IMR-90 (cell line): ENCODE measurements at regions not wholly inside any gene's neighbourhood (a gene's known extent, or its start where the extent isn't known, plus 50 kb on each side); places are given as distances from the start of the nearest gene placed in this dataset.

Experiments
- ATAC-seq: fragments of 200-7000 bp; cut with Tn5 transposase; 2 replicates; pipeline ENCODE4 v1.9.1; 2020; ENCODE audit warnings: low read depth, mild to moderate bottlenecking, moderate library complexity
- BruUV-seq: library from RNA; stranded (reverse); fragments of 400-500 nt; replicated peaks from 2 replicates; lab custom pipeline; 2021; lab: Mats Ljungman, UMichigan
- CTCF ChIA-PET: fragments of 300-600 bp; formaldehyde crosslinking; extraction: SDS; loops from one replicate; lab custom pipeline; 2021; ENCODE audit warnings: antibody characterized with exemption; lab: Yijun Ruan, JAX
- POLR2A ChIA-PET: fragments of 300-600 bp; sonication (Branson Sonifier 250); formaldehyde crosslinking; loops from one replicate; lab custom pipeline; 2022; ENCODE audit warnings: antibody characterized with exemption; ENCODE audit not compliant: unreplicated experiment; lab: Charles Lee
- DNase-seq: peaks from one replicate; pipeline ENCODE4 v3.0.0; 2013
- H2AFZ ChIP-seq: replicated peaks from 2 replicates; pipeline ENCODE3; 2013; ENCODE audit warnings: low read length, mild to moderate bottlenecking; ENCODE audit not compliant: poor library complexity
- H2AK5ac ChIP-seq: 2 replicates; pipeline ENCODE4 v1.6.1; 2013; ENCODE audit warnings: low read depth, low read length, inconsistent platforms
- H2AK9ac ChIP-seq: replicated peaks from 2 replicates; pipeline ENCODE3; 2013; ENCODE audit warnings: mild to moderate bottlenecking, low read depth, low read length, moderate library complexity; ENCODE audit not compliant: poor library complexity
- H2BK120ac ChIP-seq: 2 replicates; pipeline ENCODE4 v1.6.1; 2013; ENCODE audit warnings: low read depth, low read length, inconsistent platforms
- H2BK15ac ChIP-seq: 3 replicates; pipeline ENCODE4 v1.6.1; 2013; ENCODE audit warnings: low read depth, low read length, inconsistent platforms
- H2BK20ac ChIP-seq: 2 replicates; pipeline ENCODE4 v1.6.1; 2013; ENCODE audit warnings: low read depth, mild to moderate bottlenecking, inconsistent platforms, low read length, moderate library complexity
- H2BK5ac ChIP-seq: 2 replicates; pipeline ENCODE4 v1.6.1; 2013; ENCODE audit warnings: mild to moderate bottlenecking, low read depth, low read length, inconsistent platforms; ENCODE audit not compliant: poor library complexity, severe bottlenecking
- H3K14ac ChIP-seq: replicated peaks from 2 replicates; pipeline ENCODE4 v1.6.1; 2013; ENCODE audit warnings: low read depth, low read length, inconsistent platforms
- H3K18ac ChIP-seq: 2 replicates; pipeline ENCODE4 v1.6.1; 2013; ENCODE audit warnings: low read depth, low read length, control low read depth
- H3K23ac ChIP-seq: 2 replicates; pipeline ENCODE4 v1.6.1; 2013; ENCODE audit warnings: low read depth, low read length, inconsistent platforms
- H3K27ac ChIP-seq: 2 replicates; pipeline ENCODE4 v1.5.1; 2013; ENCODE audit warnings: mild to moderate bottlenecking, control low read depth, low read length; ENCODE audit not compliant: insufficient read depth
- H3K27me3 ChIP-seq: 2 replicates; pipeline ENCODE4 v1.6.1; 2013; ENCODE audit warnings: low read length; ENCODE audit not compliant: control insufficient read depth, insufficient read depth
- H3K36me3 ChIP-seq: 2 replicates; pipeline ENCODE4 v1.6.1; 2013; ENCODE audit warnings: low read length, mixed read lengths; ENCODE audit not compliant: control insufficient read depth, insufficient read depth
- H3K4ac ChIP-seq: 2 replicates; pipeline ENCODE4 v1.6.1; 2013; ENCODE audit warnings: low read depth, low read length, inconsistent platforms
- H3K4me1 ChIP-seq: 2 replicates; pipeline ENCODE4 v1.6.1; 2013; ENCODE audit warnings: low read length, mixed read lengths; ENCODE audit not compliant: control insufficient read depth, insufficient read depth
- H3K4me2 ChIP-seq: 2 replicates; pipeline ENCODE4 v1.6.1; 2013; ENCODE audit warnings: low read depth, mild to moderate bottlenecking, control low read depth, low read length, moderate library complexity
- H3K4me3 ChIP-seq: 2 replicates; pipeline ENCODE4 v1.5.1; 2013; ENCODE audit warnings: low read depth, mild to moderate bottlenecking, control low read depth, low read length, moderate library complexity; ENCODE audit not compliant: insufficient read depth
- H3K56ac ChIP-seq: 2 replicates; pipeline ENCODE4 v1.6.1; 2013; ENCODE audit warnings: low read length, inconsistent platforms; ENCODE audit not compliant: insufficient read depth; ENCODE audit errors: extremely low read depth
- H3K79me1 ChIP-seq, 2 experiments: 2 replicates each; pipeline ENCODE4 v1.6.1; 2013; ENCODE audit warnings: low read length in 2 of 2, inconsistent platforms in 1 of 2, low read depth in 1 of 2
- H3K9ac ChIP-seq: 2 replicates; pipeline ENCODE4 v1.6.1; 2013; ENCODE audit warnings: low read depth, low read length, control low read depth
- H3K9me1 ChIP-seq: 2 replicates; pipeline ENCODE4 v1.6.1; 2013; ENCODE audit warnings: low read length, inconsistent platforms; ENCODE audit not compliant: insufficient read depth
- H3K9me3 ChIP-seq: 2 replicates; pipeline ENCODE4 v1.6.1; 2013; ENCODE audit warnings: low read length; ENCODE audit not compliant: control insufficient read depth, insufficient read depth
- H4K20me1 ChIP-seq: 2 replicates; pipeline ENCODE4 v1.6.1; 2013; ENCODE audit warnings: low read length, inconsistent platforms; ENCODE audit not compliant: insufficient read depth
- H4K5ac ChIP-seq: 2 replicates; pipeline ENCODE4 v1.6.1; 2013; ENCODE audit warnings: mild to moderate bottlenecking, low read depth, low read length, control low read depth
- H4K8ac ChIP-seq, 2 experiments: 2 replicates each; pipeline ENCODE4 v1.6.1; 2013; ENCODE audit warnings: low read depth in 2 of 2, low read length in 2 of 2, control low read depth in 1 of 2, inconsistent platforms in 1 of 2
- H4K91ac ChIP-seq: 2 replicates; pipeline ENCODE4 v1.6.1; 2013; ENCODE audit warnings: low read depth, low read length, inconsistent platforms; ENCODE audit not compliant: insufficient read depth
- CEBPB ChIP-seq: IDR thresholded peaks from 2 replicates; pipeline ENCODE4 v1.6.1; 2012; ENCODE audit warnings: low read depth, low read length, improper control_type of control experiment
- FOS ChIP-seq: fragments of 150-350 bp; IDR thresholded peaks from 2 replicates; pipeline ENCODE4 v1.6.1; 2016; ENCODE audit warnings: low read depth, low read length
- MAFK ChIP-seq: IDR thresholded peaks from 2 replicates; pipeline ENCODE4 v1.6.1; 2012; ENCODE audit warnings: low read depth, low read length, improper control_type of control experiment
- MAZ ChIP-seq: IDR thresholded peaks from 2 replicates; pipeline ENCODE4 v1.6.1; 2012; ENCODE audit warnings: low read depth, mild to moderate bottlenecking, low read length, improper control_type of control experiment, moderate library complexity, borderline replicate concordance
- MXI1 ChIP-seq: IDR thresholded peaks from 2 replicates; pipeline ENCODE4 v1.6.1; 2012; ENCODE audit warnings: low read depth, mild to moderate bottlenecking, low read length, moderate library complexity, borderline replicate concordance
- NFE2L2 ChIP-seq: fragments of 150-350 bp; IDR thresholded peaks from 2 replicates; pipeline ENCODE4 v1.6.1; 2016; ENCODE audit warnings: low read depth, mild to moderate bottlenecking, low read length
- SMC3 ChIP-seq: fragments of 150-350 bp; IDR thresholded peaks from 2 replicates; pipeline ENCODE4 v1.6.1; 2016; ENCODE audit warnings: low read depth, mild to moderate bottlenecking, antibody characterized with exemption, low read length, moderate library complexity
- WGBS, 2 experiments: methylation state at CpG; one replicate each; pipeline versions ENCODE4 v1.1.5 to v1.1.7; 2013; ENCODE audit warnings: missing lambda C conversion rate in 2 of 2; ENCODE audit not compliant: insufficient read length in 1 of 2; ENCODE audit errors: extremely low coverage in 2 of 2; 5-methylcytosine and 5-hydroxymethylcytosine counted together
- dilution Hi-C: fragments of 300-500 bp; cut with HindIII; formaldehyde crosslinking; loops from one replicate; pipeline ENCODE4 v1.14.3; 2018; ENCODE audit warnings: low sequenced_read_pairs; ENCODE audit not compliant: unreplicated experiment
- in situ Hi-C: fragments of 300-500 bp; cut with MboI; formaldehyde crosslinking; loops from 3 replicates; pipeline ENCODE4 v1.14.3; 2019; ENCODE audit warnings: low sequenced_read_pairs, inconsistent platforms, mixed read lengths
- intact Hi-C: fragments of 100-400 bp; cut with micrococcal nuclease; formaldehyde crosslinking; loops from 2 replicates; pipeline ENCODE4 v1.10.0; 2022

GRCh38 chr17:27083408-27084185 lies 210.3 kb upstream of the WSB1 start:
- no peak overlapping the region for H4K8ac ChIP-seq
- in situ Hi-C loops = no loop called here
- H3K4me3 ChIP-seq = no peak overlapping the region
- ATAC-seq = no peak
- BruUV-seq = no TSS peak
- no peak overlapping the region for H2BK120ac ChIP-seq
- H3K9me1 ChIP-seq = no peaks in the 10 kb centered on the region
- H2BK20ac ChIP-seq = no peak overlapping the region
- H3K4me2 ChIP-seq = no peak overlapping the region
- no peak overlapping the region for H2AK5ac ChIP-seq
- H3K9ac ChIP-seq = no peak overlapping the region
- POLR2A ChIA-PET = no interaction called here
- no peak overlapping the region for H3K4ac ChIP-seq
- no peaks in the 10 kb centered on the region for H3K27me3 ChIP-seq
- H3K18ac ChIP-seq = no peak overlapping the region
- no peaks in the 10 kb centered on the region for H4K20me1 ChIP-seq
- H3K23ac ChIP-seq = no peak overlapping the region
- no peak for DNase-seq
- H3K56ac ChIP-seq = no peak overlapping the region
- H3K4me1 ChIP-seq = no peaks in the 10 kb centered on the region
- no peak overlapping the region for H2AFZ ChIP-seq
- TF ChIP-seq MAZ (no peak), SMC3 (no peak), MAFK (no peak), FOS (no peak), MXI1 (no peak), NFE2L2 (no peak), CEBPB (no peak)
- no peaks in the 10 kb centered on the region for H3K79me1 ChIP-seq
- dilution Hi-C loops = no loop called here
- H3K36me3 ChIP-seq = no peaks in the 10 kb centered on the region
- no peak overlapping the region for H3K14ac ChIP-seq
- peaks cover 9% of the 10 kb centered on the region; the same call in 1 of the 2 replicates for H3K9me3 ChIP-seq
- no peak overlapping the region for H4K91ac ChIP-seq
- no peak overlapping the region for H4K5ac ChIP-seq
- no peak overlapping the region for H2BK5ac ChIP-seq
- CTCF ChIA-PET = no interaction called here
- intact Hi-C loops = no loop called here
- H2AK9ac ChIP-seq = no peak overlapping the region
- H3K27ac ChIP-seq = no peak overlapping the region
- H2BK15ac ChIP-seq = no peak overlapping the region
- 100% methylated on average over 2 of the region's 22 CpGs; no CpG with 5 or more reads in 1 of the 2 experiments for WGBS, 2 experiments
